ENCODE measurements at regions not wholly inside any gene's neighbourhood (a gene's known extent, or its start where the extent isn't known, plus 50 kb on each side); places are given as distances from the start of the nearest gene placed in this dataset.

- no peak for TF ChIP-seq EZH2phosphoT487 (IDR thresholded peaks at IDR 0.05; ENCODE audit: borderline replicate concordance, low read depth, low read length)
- no peak for TF ChIP-seq CTCF (conservative IDR thresholded peaks at IDR 0.05; ENCODE audit: low read length)
- CTCF ChIA-PET (ENCODE audit: unreplicated experiment) = interaction anchor here (0.9 kb wide), 1 partner anchor 12 kb away, joined by 6 read pairs; no protein-coding TSS in a partner anchor
- BruUV-seq (replicated peaks) = no TSS peak
These were observed 364.2 kb downstream of the TMEM232 start for GRCh38 chr5:110362261-110362660.

GRCh38 chr5:110366716-110367115, 359.8 kb downstream of the TMEM232 start:
- Histone ChIP-seq H3K36me3 (ENCODE audit: insufficient read depth, low read length) (no peaks in the 10 kb centered on the region), H2AFZ (ENCODE audit: low read length) (no peak overlapping the region), H3K4me3 (ENCODE audit: low read depth, low read length, poor library complexity, severe bottlenecking) (no peak overlapping the region), H3K79me2 (ENCODE audit: insufficient read depth, low read depth, low read length) (no peaks in the 10 kb centered on the region), H3K9me3 (ENCODE audit: low read length) (no peaks in the 10 kb centered on the region), H4K20me1 (ENCODE audit: insufficient read depth, low read length) (no peaks in the 10 kb centered on the region), H3K9me2 (ENCODE audit: insufficient read depth, low read length) (no peaks in the 10 kb centered on the region), H3K4me1 (ENCODE audit: insufficient read depth, low read length, poor library complexity, severe bottlenecking) (no peaks in the 10 kb centered on the region), H3K27ac (ENCODE audit: low read depth, low read length, poor library complexity, severe bottlenecking) (no peak overlapping the region), H3K4me2 (ENCODE audit: low read length) (no peak overlapping the region)
- DNase-seq (ENCODE audit: low spot score) = no peak
- ChIA-PET POLR2A (no interaction called here), CTCF (ENCODE audit: unreplicated experiment) (no interaction called here)
- TF ChIP-seq CTCF (conservative IDR thresholded peaks at IDR 0.05; ENCODE audit: low read length) = no peak
- no peak for TF ChIP-seq EZH2phosphoT487 (IDR thresholded peaks at IDR 0.05; ENCODE audit: borderline replicate concordance, low read depth, low read length)
- intact Hi-C loops (cut with micrococcal nuclease; ENCODE audit: unreplicated experiment) = no loop called here
- no TSS peak for BruUV-seq (replicated peaks)

More at GRCh38 chr5:110362261-110362660, 364.2 kb downstream of the TMEM232 start:
- Histone ChIP-seq H3K4me3 (ENCODE audit: low read depth, low read length, poor library complexity, severe bottlenecking) (no peak overlapping the region), H3K27ac (ENCODE audit: low read depth, low read length, poor library complexity, severe bottlenecking) (no peak overlapping the region), H3K79me2 (ENCODE audit: insufficient read depth, low read depth, low read length) (no peaks in the 10 kb centered on the region), H3K9me3 (ENCODE audit: low read length) (no peaks in the 10 kb centered on the region), H3K36me3 (ENCODE audit: insufficient read depth, low read length) (no peaks in the 10 kb centered on the region), H3K4me2 (ENCODE audit: low read length) (no peak overlapping the region), H3K4me1 (ENCODE audit: insufficient read depth, low read length, poor library complexity, severe bottlenecking) (no peaks in the 10 kb centered on the region), H2AFZ (ENCODE audit: low read length) (no peak overlapping the region), H3K9me2 (ENCODE audit: insufficient read depth, low read length) (no peaks in the 10 kb centered on the region), H4K20me1 (ENCODE audit: insufficient read depth, low read length) (no peaks in the 10 kb centered on the region)
- no peak for DNase-seq (ENCODE audit: low spot score)
- POLR2A ChIA-PET = interaction anchor here (0.5 to 0.7 kb wide), 3 partner anchors 24 to 756 kb away, joined by 3 to 9 read pairs (median 5); no protein-coding TSS in a partner anchor
- intact Hi-C loops (cut with micrococcal nuclease; ENCODE audit: unreplicated experiment) = no loop called here
